Activated CD4-positive, alpha-beta T cell treated with anti-CD3 and anti-CD28 coated beads, Interleukin-2, Interleukin-6, amounts not matched to agents 100 ng/mL and 50 ng/mL, durations not matched to agents 16 hours and 8 hours (primary cell): ENCODE measurements at regions not wholly inside any gene's neighbourhood (a gene's known extent, or its start where the extent isn't known, plus 50 kb on each side); places are given as distances from the start of the nearest gene placed in this dataset.

Experiments
- DNase-seq: peaks from one replicate; pipeline ENCODE4 v3.0.0-alpha.2; 2020

DNA sequence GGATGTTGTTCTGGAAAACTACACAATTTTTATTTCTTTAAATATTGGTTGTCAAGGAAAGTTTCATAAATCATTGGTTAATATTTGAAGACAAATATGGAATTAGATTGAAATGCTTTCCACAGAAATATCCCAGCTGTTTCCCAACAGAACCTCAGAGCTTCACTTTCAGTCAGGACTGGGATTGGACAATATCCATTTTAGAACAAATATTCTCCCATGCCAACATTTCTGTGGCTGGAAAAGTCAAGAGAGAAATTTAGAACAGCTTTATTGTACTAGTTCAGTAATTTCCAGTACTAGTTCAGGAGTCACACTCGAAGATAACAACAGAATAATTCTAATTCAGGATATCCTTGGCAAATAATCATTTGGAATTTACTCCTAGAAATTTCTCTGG is 116.1 kb upstream of the TUT7 start:
- no peak for DNase-seq

DNA sequence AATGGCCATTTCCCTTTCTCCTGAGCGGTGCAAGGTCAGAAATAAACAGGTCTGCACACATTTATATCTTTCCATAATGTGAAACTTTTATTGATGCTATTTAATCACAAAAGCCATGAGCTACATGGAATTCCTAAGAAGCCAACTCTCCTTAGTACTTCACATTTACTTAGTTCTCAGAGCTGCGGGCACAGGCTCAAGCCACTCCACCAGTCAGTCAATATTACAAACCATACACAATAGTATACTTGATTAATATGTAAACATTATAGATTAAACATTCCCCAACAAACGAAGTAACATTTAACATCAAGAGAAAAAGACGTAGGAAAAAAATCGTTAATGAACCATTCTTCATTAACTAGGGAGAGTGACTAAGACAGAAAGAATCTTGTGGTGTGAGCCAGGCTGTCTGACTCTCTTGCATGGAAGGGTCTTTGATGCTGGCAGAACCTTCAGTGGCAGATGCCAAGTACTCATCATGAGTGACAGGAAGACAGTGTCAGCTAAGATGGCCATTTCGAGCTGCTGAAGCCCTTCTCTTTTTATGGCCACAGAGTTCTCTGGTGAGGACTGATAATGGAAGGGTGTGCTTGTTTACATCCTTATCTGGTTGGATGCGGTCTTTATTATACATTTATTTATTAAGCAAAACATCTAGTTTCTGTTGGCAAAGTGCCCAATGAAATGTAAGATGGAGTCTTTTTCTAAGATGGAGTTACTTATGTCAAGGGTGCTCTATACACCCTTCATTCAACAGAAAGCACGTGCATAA is 115.5 kb upstream of the TUT7 start:
- no peak for DNase-seq

DNA sequence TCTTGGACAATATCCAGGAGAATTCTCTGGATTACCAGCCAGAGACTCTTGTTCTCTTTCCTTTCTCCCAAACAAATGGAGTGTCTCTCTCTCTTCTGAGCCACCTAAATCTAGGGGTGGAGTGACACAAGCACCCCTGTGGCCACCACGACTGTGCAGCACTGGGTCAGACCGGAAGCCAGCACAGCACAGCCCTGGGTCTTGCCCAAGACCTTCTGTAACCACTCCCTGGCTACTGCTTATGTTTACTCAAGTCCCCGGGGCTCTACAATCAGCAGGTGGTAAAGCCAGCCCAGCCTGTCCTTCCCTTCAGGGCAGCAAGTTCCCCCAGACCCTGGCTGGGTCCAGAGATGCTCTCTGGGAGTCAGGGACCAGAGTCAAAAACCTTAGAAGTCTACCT is 110.0 kb upstream of the TUT7 start:
- no peak for DNase-seq

DNA sequence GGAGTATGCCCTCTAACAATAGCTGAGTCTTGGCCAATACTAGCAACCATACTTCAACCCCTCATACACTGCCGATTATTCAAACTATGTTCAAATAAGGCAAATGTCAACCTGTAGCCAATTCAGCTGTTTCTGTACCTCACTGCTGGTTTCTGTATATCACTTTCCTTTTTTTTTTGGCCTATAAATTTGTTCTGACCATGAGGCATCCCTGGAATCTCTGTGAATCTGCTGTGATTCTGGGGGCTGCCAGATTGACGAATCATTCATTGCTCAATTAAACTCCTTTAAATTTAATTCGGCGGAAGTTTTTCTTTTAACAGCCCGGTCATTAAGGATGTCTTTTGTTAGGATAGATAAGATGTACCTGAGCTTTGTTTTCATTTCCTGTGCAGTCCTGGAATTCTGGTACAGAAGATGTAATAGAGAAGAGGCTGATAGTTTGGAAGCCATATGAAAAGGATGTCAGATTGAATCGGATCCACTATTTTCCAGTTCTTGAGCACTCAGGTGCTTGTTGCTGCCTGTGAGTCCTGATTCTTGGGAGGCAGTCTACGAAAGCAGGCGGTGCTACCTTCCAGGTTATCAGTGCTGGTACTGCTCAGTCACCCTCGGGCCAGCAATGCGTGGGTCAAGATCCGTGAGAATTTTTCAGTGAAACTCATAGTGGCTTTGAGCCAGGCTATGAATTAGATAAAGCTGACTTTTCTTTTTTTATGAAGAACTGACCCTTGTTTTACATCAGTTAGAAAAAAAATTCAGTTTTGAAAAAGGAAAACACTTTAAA is 106.2 kb upstream of the TUT7 start:
- DNase-seq, result no peak

DNA sequence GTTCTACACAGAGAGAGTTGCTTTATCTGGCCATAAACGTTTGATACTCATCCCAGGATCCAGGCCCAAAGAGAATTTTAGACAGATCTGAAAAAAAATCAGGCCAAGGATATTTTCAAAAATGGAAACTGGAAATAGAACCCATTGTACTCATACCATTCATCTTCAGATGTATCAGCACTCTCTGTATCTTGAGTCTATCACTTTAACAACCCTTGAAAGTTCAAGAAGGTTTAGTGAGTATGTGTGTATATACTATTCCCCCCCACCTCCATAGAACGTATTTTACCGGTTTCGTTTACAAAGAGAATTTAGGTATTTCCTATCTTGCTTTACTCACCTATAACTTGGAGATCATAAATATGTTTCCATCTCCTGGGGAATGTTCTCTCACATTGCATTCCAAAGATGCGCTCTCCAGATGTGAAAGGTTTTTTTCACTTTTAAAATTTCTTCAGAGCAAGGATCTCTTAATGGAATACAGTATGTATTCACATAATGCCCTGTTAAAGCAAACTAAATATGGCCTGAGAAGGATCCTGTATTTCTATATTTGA is 105.5 kb upstream of the TUT7 start:
- no peak for DNase-seq

DNA sequence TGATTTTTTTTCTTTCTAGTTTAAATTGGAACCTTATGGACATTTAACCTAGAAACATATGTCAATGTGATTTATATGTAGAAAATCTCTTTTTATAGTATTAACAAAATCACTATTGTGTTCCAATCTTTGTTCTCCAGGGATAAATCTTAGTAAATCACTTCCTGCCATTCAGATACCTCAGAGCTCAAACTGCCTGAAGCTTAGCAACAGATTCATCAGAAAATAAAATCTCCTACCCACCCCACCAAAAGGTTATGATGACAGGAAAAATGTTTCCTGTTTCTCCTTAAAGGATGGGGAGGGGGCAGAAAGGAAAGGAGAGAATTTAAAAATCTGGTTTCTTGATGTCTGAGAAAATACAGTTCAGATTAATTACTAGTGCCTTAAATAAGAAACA is 105.0 kb upstream of the TUT7 start:
- no peak for DNase-seq

DNA sequence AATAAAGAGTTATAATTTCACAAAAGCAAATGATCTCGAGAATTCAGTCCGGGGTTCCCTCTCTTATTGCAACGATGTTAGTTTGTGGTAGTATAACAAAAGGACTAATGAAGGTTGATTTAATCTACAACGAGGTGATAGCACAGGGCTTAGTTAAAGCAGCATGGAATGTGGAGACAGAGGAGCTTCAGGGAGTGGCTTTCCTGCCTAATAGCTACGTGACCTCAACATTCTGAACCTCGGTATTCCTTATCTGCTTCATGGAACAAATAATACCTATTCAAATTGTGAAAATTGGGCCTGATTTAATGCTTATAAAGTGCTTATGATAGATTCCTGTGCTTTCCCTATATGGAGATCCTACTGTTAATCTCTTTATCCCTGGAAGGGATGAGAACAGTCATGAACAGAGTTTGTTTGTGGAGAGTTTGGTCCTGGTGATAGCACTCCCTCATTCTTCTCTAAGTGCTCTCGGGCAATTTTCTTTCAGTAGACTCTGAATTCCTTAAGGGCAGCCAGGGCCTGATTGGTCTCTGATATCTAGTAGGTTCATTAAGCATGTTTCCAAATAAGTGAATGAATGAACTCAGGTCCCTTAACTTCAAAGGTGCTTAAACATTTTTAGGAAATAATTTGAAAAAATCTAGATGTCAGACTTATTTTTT is 104.1 kb upstream of the TUT7 start:
- no peak for DNase-seq

DNA sequence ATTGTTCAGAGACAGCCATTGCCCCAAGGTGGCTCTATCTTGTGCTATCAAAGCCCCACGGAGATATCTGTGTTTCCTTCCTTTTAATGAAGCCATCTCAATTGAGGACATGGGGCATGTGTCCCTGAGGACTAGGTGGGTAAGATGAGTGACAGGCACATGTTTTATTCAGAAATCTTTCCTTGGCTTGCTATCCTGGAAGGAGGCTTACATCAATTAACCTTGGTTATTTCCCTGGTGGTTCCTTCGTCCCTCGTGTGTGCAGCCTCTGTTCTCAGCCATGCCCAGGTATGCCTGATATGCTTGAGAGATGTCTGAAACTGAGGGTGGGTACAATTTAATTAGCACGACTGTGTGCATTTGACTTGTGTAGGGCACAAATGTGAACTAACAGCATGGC is 102.2 kb upstream of the TUT7 start:
- no peak for DNase-seq

DNA sequence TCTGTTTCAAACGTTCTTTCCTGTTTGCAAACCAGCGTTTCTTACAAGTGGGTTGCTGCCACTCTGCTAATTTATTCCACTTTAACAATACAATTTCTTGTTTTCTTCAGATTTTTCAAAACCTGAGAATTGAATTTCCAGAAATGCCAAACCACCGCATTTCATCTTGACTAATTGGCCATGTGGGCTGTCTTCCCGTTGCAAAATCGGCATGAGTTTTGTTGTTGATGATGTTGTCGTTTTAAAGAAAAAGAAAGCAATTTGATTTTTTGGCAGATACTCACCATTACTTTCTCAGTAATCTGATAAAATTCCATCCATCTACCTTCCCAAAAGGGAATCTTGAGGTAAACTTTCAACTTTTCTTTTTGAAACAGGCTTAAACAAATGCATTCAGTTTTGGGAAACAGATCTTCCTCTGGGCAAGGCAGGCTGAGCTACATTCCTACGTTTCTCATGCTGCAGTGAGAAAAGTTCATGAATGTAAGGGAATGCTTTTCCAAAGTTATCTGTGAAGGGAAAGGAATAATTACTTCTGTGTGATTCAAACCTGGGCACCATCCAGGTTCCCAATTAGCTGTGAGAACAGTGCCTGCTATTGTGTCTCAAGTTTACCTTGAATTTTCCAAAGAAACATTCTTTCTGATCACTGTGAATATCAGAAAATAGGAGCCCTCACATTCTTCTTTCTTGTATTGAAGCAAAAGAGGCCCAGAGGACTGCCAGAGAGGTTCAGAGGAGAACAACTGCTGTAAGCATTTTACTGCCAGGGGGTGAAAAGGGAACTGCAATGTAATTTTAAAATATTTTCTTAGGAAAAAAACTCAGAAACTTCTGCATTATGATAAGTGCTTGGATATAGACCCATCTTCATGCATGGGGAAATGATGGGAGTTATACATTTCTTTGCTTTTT is 100.7 kb upstream of the TUT7 start:
- no peak for DNase-seq

DNA sequence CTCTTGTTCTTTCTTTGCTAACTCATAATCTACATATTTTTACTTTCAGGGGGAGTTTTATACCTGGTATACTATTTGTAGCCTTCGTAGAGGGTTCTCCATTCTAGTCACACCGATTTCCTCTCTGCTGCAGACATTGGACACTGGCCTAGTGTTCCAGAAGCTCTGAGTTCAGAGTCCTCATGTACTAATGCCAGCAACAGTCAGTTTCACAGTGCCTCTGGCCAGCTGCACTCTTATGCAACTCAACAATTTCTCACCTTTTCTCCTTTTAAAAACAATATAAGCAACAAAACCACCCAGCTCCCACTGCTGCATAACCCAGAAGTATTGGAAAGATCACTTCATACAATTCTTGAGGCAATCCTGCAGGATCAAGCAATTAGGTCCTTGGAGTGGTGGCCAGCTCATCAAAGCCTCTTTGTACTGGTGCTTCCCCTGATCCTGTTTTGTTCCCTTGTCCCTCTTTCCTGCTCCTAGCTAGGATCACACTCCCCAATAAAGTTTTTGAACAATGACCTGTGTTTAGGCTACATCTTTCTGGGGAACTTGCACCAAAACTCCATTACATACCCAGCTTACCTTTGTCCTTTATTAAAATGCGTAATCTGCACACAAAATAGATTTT is 98.1 kb upstream of the TUT7 start:
- DNase-seq, result no peak

DNA sequence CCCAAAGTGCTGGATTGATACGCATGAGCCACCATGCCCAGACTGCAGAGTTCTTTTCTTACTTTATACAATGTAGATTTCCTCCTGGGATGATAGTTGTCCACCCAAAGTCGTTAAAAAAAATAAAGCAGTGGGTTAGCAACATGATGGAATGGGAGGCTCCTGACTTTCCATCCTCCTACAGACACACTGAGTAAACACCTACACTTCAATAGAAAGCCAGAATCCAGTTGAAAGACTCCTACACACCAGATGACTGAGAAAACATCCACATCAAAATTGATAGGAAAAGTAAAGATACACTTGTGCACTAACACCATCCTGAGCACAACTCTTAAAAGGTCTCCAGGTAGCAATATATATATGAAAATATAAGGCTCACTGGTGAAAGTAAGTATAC is 95.0 kb upstream of the TUT7 start:
- DNase-seq, result no peak

DNA sequence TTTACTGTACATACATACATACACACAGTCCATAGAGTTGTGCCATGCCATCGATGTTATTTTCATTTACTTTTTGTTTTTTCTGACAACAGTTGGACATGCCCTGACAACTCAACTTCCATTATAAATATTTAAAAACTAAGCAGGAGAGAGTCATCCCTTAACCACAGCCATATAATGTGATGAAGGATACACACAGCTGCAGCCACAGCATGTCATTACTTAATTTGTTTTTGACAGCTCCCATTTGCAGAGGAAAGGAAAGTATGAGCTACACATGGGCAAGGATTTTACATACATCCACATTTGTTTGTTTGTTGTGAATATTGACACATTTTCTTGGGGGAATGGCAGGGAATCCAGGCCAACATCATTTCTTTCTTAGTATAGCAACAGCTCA is 91.5 kb upstream of the TUT7 start:
- DNase-seq, result no peak

DNA sequence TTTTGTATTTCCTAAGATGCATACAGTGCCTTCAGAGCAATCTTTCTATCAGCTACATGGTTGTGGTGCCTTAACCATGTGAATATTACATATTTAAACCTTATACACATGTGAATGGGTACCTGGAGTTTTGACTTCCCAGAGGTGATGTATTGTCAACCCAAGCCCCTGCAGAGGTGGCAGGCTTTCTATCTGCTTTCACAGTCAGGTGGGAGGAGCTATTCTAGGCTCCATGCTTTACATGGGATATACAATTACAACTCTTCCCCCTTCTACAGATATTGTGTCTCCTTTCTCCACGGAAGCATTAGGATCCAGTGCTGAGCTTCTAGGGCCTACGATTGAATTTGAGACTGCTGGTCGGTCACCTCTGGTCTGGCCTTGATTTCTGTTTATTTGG is 89.8 kb upstream of the TUT7 start:
- DNase-seq, result no peak

DNA sequence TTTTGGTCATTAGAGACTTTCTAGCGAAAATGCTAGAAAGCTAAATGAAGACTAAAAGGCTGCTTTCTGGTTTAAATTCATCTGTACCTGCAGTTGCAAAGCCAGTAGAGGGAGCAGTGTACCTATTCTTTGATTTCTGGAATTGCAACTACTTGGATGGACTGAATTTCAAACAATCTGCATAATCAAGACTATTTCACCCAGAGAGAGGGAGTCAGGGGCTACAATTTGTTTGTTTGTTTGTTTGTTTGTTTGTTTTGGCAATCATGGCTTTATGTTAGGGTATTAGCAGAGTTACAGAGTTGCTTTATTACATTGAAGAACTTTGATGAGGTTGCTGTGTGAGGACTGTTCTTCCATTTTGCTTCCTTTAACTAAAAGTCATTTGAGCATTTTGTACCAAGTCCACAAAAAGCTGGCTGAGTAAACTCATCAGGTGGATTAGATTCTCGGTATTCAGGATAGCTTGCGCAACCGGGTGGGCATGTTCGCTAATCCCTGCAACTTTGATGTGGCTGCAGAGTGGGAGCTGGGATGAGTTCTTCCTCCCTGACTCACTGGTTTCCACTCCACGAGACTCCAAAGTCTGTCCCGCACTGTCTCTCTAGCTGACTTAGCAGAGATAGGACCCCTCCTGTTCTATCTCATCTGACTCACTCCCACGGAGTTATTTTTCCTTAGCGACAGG is 80.0 kb upstream of the TUT7 start:
- DNase-seq, result peak; percentile 38

DNA sequence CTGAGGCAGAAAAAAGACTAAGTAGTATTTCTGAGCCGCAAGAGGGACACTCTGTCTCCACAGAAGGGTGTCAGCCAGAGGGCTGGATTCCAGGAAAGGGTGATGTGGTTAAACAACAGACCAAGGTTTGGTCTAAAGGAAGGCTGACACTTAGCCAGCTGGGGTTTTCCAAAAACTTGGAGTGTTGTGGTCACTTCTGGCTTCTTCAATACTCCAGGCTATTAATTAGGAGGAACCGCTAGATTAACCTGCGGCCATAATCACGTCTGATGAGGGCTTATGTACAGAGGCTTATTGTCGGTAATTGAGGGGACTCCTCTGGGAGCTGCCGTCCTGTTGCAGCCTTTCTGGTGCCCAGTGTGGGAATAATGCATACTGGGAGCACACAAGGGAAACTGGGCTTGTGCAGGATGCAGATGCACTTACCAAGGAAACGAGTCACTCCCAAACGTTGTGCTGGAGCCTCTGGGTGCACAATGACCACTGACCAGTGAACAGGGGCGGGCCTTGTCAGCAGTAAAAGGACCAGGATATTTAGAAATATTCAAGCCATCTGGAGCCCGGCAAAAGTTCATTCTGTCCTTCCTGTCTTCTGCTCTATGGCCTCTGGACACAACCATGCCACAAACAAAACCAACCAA is 70.2 kb upstream of the TUT7 start:
- no peak for DNase-seq

DNA sequence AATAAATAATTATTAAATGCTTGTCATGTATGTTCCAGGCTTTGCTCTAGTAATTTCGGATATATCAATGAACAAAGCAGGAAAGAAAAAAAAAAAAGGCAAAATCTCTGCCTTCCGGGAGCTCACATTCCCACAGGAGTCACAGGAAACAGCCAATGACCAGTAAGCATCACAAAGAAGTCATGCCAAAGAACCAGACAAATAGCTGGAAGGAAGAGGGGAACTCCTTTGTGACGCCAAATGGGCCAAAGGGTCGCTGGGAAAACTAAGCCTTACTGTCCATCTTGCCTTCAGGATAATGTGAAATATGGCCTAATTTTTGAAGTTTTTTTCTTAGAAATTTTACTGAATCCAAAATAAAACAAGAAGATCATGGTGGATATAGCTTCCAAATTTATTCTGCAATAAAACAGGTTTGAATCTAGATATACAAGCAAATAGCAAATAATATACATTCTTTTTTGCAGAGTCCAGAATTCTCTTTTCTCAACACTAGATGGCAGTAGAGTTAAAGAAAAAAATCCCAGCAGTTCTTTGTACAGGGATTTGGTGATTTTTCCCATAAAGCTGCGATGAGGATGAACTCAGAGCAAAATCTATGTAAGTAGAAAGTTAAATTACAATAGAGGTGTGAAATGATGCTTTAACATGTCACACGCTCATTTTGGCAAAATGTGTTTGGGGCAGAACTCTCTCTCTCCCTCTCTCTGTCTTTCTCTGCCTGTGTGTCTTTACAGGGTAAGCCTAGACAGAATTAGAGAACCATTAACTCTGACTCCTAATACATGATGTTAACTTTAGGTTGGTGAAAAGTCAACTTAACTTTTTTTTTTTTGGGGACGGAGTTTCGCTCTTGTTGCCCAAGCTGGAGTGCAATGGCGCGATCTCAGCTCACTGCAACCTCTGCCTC is 60.0 kb upstream of the TUT7 start:
- peak; percentile 10 for DNase-seq

DNA sequence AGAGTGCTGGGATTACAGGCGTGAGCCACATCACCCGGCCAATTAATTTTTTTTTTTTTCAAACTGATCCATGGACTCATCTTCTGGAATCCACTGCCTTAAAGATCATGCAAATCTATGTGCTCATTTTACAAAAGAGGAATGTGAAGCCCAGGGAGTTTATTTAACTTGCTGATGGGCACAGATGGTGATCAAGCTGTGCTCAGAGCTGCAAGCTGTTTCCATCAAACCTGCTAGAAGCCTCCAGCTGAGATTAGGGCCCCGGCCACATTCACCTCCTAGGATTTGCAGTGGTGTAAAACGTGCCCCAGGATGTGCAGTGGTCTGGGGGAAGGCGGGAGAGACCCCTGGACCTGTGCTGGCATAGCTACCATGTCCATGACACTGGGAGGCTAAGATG is 56.1 kb upstream of the TUT7 start:
- DNase-seq, result no peak

DNA sequence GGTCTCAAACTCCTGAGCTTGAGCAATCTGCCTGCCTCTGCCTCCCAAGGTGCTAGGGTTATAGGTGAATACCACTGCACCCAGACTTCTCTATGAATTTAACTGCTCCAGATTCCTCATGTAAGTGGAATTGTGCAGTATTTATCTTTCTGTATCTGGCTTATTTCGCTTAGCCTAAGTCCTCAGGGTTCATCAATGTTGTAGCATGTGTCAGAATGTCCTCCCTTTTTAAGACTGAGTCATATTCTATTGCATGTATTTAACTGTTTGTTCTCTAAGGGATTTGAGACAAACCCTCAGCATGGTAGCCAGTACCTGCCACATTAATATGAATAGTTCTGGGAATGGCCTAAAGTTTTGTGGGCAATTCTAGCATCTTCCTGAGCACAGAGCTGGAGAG is 53.9 kb upstream of the TUT7 start:
- DNase-seq, result no peak

DNA sequence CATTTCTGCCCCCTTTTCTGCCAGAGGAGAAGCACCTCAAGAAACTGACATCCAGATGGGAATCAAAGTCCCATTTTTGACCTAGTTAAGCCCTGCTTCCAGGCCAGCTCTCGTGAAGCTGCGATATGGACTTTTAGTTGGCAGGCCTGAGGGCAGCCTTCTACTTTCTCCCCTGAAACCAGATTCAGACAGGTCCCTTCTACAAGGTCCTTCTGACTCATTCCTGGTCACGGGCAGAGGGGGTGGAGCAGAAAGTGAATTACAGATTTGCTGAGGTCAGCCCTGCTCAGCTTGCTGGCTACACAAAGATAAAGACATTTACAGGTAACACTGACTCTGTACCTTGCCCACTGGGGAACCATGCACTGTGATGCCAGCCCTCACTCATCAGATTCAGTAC is 52.8 kb upstream of the TUT7 start:
- DNase-seq, result peak; percentile 19

DNA sequence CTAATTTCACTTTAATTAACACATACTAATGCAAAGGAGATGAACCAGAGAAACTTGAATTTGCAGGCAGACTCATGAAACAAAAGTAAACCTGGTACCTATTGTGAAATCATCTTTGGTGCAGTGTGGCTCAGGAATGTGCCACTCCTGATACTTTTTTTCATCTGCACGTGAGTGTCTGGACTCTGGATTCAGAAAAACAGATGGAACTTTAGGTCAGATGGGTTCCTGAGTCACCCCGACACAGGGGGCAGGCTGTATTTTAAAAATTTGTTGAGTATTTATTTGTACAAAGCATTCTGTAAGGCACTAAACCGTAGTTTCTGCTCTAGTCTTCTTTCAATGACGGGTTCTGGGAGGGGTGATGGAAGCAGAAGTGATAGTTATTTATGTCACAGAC is 52.2 kb upstream of the TUT7 start:
- DNase-seq, result no peak
